Ovary (tissue), 7 donors: ENCODE measurements at regions not wholly inside any gene's neighbourhood (a gene's known extent, or its start where the extent isn't known, plus 50 kb on each side); places are given as distances from the start of the nearest gene placed in this dataset.

ENCODE experiments used
- DNase-seq, 5 donors: peaks; one replicate each; pipeline ENCODE4 v3.0.0-alpha.2; 2019 to 2020
- H3K27ac ChIP-seq, 2 donors: fragments of 200-600 bp; one replicate each; pipeline versions ENCODE4 v1.5.1 to v1.8.0; 2019 to 2022
- H3K27me3 ChIP-seq: fragments of 200-600 bp; one replicate; pipeline ENCODE4 v1.8.0; 2022
- H3K36me3 ChIP-seq: fragments of 200-600 bp; sonication (generic); one replicate; pipeline ENCODE4 v1.5.1; 2019
- H3K4me1 ChIP-seq: one replicate; pipeline ENCODE4 v1.8.1; 2013; ENCODE audit warnings: mild to moderate bottlenecking, moderate library complexity; ENCODE audit not compliant: insufficient read depth
- H3K4me3 ChIP-seq: fragments of 200-600 bp; sonication (generic); one replicate; pipeline ENCODE4 v1.5.1; 2017
- H3K9me3 ChIP-seq, 2 donors: fragments of 200-600 bp in 1 of 2; sonication (generic) in 1 of 2; one replicate each; pipeline versions ENCODE4 v1.5.1 to v1.8.1; 2013 to 2019; ENCODE audit warnings: mild to moderate bottlenecking in 1 of 2, moderate library complexity in 1 of 2
- CTCF ChIP-seq, 3 donors: fragments of 450-650 bp in 2 of 3; fragments of 200-600 bp in 1 of 3; IDR thresholded peaks; one replicate each; pipeline versions ENCODE4 v1.5.1 to v1.8.0; 2016 to 2022; ENCODE audit warnings: antibody characterized with exemption in 3 of 3, mild to moderate bottlenecking in 1 of 3
- EP300 ChIP-seq: sonication (generic); formaldehyde crosslinking; IDR thresholded peaks from one replicate; pipeline ENCODE4 v1.6.1; 2017; ENCODE audit warnings: antibody characterized with exemption
- POLR2A ChIP-seq: fragments of 450-650 bp; IDR thresholded peaks from one replicate; pipeline ENCODE4 v1.6.1; 2017; ENCODE audit warnings: antibody characterized with exemption, mild to moderate bottlenecking, moderate library complexity
- WGBS, 3 donors: extraction: QIAGEN DNeasy Blood & Tissue Kit in 1 of 3; methylation state at CpG; one replicate each; pipeline versions ENCODE4 v1.1.5 to v1.1.7; 2013 to 2017; 5-methylcytosine and 5-hydroxymethylcytosine counted together
- intact Hi-C, 4 donors: fragments of 100-400 bp; cut with DNase I; formaldehyde crosslinking; loops; one replicate each; pipeline versions ENCODE4 v1.11.0 to v1.15.1; 2022 to 2023
- donor health status: DM: no; HTN: no; CAD: no; lungs with moderate emphysema.
- donor health status: DM: no; HTN: no; CAD: no.
- donor health status: Bipolar disorder and iron deficiency.
- donor health status: DM: no; HTN: no; CAD: no.
- donor health status: DM: yes; HTN: yes; CAD: no.

DNA sequence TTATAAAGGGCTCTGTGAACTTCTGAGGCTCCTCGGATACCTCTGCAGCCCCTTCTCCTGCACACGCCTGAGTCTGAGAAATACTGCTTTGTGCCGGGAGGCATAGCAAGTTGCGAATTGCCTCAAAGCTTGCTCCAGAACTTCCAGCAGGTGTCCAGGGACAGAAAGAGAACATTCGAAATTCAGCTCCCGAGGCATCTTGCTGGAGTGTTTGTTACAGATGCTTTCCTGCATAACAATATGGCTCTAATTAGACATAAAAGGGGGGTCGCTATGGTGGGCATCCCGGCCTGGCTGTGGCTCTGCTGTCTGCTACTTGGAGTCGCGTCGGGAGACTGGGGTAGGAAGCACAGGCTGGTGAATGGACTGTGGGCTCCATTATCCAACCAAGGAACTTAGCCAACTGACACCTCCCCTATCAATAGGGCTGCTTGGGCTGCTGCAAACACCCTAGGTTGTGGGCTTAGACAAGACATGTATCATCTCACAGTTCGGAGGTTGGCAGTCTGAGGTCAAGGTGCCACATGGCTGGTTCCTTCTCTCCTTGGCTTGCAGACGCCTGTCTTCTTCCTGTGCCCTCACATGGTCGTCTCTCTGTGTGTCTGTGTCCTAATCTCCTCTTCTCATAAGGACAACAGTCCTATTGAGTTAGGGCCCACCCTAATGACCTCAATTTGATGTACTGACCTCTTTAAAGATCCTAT, 607.0 kb downstream of the NPHP4 start:
- H3K9me3 ChIP-seq, result no peaks in the 10 kb centered on the region
- no peak overlapping the region for H3K27ac ChIP-seq
- DNase-seq, result no peak
- 70 to 72% (median 71%) methylated on average over 14 of the region's 14 CpGs for WGBS, 3 donors
- H3K4me3 ChIP-seq, result no peak overlapping the region
- TF ChIP-seq EP300, result no peak
- no peak for TF ChIP-seq POLR2A
- TF ChIP-seq CTCF (IDR thresholded peaks at IDR 0.05), result no peak
- H3K4me1 ChIP-seq, result no peaks in the 10 kb centered on the region
- H3K36me3 ChIP-seq, result no peaks in the 10 kb centered on the region
- intact Hi-C loops, result no loop called here
- H3K27me3 ChIP-seq, result no peaks in the 10 kb centered on the region

DNA sequence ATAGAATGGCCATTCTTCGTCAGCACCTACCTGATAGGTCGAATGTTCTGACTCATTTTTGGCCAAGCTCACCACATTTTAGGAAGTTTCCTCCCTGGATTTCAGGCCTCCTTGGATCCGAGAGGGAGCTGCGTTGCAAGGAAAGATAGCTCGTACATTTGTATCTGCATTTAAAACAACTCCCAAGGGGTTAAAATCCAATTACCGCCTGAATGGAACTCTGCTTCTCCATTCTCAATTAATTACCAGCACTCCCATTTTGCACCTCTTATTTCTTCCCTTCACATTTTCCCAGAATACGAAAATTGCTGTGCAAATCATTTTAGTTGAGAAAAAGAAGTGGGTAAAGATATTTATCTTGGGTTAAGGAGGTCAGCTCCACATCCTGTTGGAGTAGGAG, 610.7 kb downstream of the NPHP4 start:
- intact Hi-C loops, result no loop called here
- no peaks in the 10 kb centered on the region for H3K4me1 ChIP-seq
- 67 to 71% (median 69%) methylated on average over 7 of the region's 7 CpGs for WGBS, 3 donors
- no peaks in the 10 kb centered on the region for H3K9me3 ChIP-seq
- no peaks in the 10 kb centered on the region for H3K36me3 ChIP-seq
- H3K27ac ChIP-seq, result no peak overlapping the region
- no peak for DNase-seq
- no peaks in the 10 kb centered on the region for H3K27me3 ChIP-seq
- TF ChIP-seq CTCF (IDR thresholded peaks at IDR 0.05), result no peak
- TF ChIP-seq POLR2A, result no peak
- no peak for TF ChIP-seq EP300
- no peak overlapping the region for H3K4me3 ChIP-seq

DNA sequence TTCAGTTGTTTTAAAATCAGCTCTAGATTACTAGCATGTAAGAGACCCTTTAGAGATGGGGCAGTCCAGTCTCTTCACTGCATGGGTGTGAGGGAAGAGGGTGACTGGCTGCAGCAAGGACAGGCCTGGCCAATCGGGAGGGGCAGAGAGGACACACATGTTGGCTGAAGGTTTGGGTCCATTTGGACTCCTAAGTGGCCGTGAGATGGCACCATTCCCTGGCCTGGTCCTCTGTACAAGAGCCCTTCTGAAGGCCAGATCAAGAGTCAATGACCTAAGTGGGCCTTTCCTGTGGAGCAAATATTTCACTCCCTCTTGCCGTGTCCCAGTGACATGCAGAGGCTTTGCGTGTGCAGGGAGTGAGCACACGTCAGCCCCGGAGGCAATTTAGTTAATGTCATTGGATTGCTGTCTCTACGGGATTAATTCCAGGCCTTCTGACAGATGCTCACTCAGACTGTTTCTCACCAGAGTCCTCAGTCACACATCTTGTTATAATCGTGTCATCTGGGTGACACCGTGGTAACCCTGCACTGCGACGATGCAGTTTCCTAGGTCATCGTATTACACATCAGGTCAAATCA, 613.0 kb downstream of the NPHP4 start:
- TF ChIP-seq EP300, result no peak
- no peak for TF ChIP-seq CTCF (IDR thresholded peaks at IDR 0.05)
- TF ChIP-seq POLR2A, result no peak
- Histone ChIP-seq H3K27me3 (no peaks in the 10 kb centered on the region), H3K4me1 (no peaks in the 10 kb centered on the region), H3K9me3 (no peaks in the 10 kb centered on the region), H3K36me3 (no peaks in the 10 kb centered on the region), H3K27ac (no peak overlapping the region), H3K4me3 (no peak overlapping the region)
- intact Hi-C loops, result no loop called here
- no peak for DNase-seq
- 86 to 87% (median 87%) methylated on average over 12 of the region's 12 CpGs for WGBS, 3 donors

DNA sequence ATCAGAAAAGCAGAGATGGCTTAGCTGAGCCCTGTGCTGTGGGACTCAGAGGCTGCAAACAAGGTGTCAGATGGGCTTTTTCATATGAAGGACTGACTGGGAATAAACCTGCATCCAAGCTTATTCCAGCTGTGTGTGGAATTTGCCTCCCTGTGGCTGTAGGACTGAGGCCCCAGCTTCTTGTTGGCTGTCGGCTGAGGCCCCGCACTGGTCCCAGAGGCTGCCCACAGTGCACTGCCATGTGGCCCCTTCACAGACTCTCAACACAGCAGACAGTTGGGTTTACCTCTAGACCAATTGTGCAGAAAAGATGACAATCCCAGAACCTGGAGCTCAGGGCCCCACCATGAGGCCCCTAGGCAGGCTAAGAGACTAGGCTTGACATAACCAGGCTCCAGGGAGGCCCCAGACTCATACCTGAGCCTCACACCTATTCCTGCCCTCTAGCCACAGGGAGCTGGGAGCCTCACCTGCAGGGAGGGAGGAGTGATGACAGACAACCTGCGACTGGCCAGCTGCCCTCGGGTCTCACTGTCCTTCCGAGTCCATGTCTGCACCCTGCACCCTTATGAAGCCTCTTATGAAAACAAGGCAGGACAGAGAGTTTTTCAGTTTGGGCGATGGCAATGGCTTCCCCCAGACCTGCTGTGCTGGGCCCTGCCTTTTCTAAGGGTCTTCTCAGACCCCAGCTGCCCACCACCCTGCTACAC, 615.5 kb downstream of the NPHP4 start:
- Histone ChIP-seq H3K36me3 (no peaks in the 10 kb centered on the region), H3K4me3 (no peak overlapping the region), H3K27me3 (no peaks in the 10 kb centered on the region), H3K27ac (no peak overlapping the region), H3K4me1 (no peaks in the 10 kb centered on the region), H3K9me3 (no peaks in the 10 kb centered on the region)
- DNase-seq, result no peak
- TF ChIP-seq EP300 (no peak), CTCF (IDR thresholded peaks at IDR 0.05) (no peak), POLR2A (no peak)
- 76 to 84% (median 81%) methylated on average over 6 of the region's 6 CpGs for WGBS, 3 donors
- intact Hi-C loops, result no loop called here
